Aorta (tissue), 5 donors: ENCODE measurements at regions not wholly inside any gene's neighbourhood (a gene's known extent, or its start where the extent isn't known, plus 50 kb on each side); places are given as distances from the start of the nearest gene placed in this dataset.
A peak's percentile ranks its signal among the peaks of the same experiment; 100 is the strongest.

Experiments used
- ATAC-seq: fragments of 200-7000 bp; cut with Tn5 transposase; one replicate; pipeline ENCODE4 v1.9.1; 2022; ENCODE audit warnings: moderate library complexity; ENCODE audit not compliant: low FRiP score
- DNase-seq, 2 donors: peaks; one replicate each; pipeline ENCODE4 v3.0.0-alpha.2; 2020
- H3K27ac ChIP-seq, 2 donors: one replicate each; pipeline ENCODE4 v1.5.1; 2013; ENCODE audit warnings: low read length in 2 of 2, mild to moderate bottlenecking in 2 of 2, moderate library complexity in 2 of 2, control low read depth in 1 of 2, inconsistent platforms in 1 of 2, low read depth in 1 of 2
- H3K27me3 ChIP-seq, 2 donors: one replicate each; pipeline ENCODE4 v1.6.1; 2013; ENCODE audit warnings: control low read depth in 1 of 2, low read length in 1 of 2, mild to moderate bottlenecking in 1 of 2, moderate library complexity in 1 of 2; ENCODE audit not compliant: insufficient read depth in 2 of 2, control insufficient read depth in 1 of 2
- H3K36me3 ChIP-seq, 2 donors: one replicate each; pipeline ENCODE4 v1.6.1; 2013; ENCODE audit warnings: control low read depth in 1 of 2, low read length in 1 of 2, mild to moderate bottlenecking in 1 of 2; ENCODE audit not compliant: insufficient read depth in 2 of 2, control insufficient read depth in 1 of 2
- H3K4me1 ChIP-seq, 2 donors: one replicate each; pipeline ENCODE4 v1.6.1; 2013; ENCODE audit warnings: low read length in 2 of 2, control low read depth in 1 of 2, mild to moderate bottlenecking in 1 of 2, moderate library complexity in 1 of 2; ENCODE audit not compliant: insufficient read depth in 2 of 2, control insufficient read depth in 1 of 2
- H3K4me3 ChIP-seq, 2 donors: one replicate each; pipeline ENCODE4 v1.5.1; 2013; ENCODE audit warnings: low read length in 2 of 2, control low read depth in 1 of 2, mild to moderate bottlenecking in 1 of 2
- H3K9me3 ChIP-seq: one replicate; pipeline ENCODE4 v1.6.1; 2013; ENCODE audit warnings: mild to moderate bottlenecking, low read length; ENCODE audit not compliant: control insufficient read depth
- WGBS, 2 donors: extraction: QIAGEN DNeasy Blood & Tissue Kit; methylation state at CpG; one replicate each; pipeline ENCODE4 v1.1.7; 2013; 5-methylcytosine and 5-hydroxymethylcytosine counted together
- intact Hi-C, 2 donors: fragments of 100-400 bp; cut with DNase I; formaldehyde crosslinking; loops; one replicate each; pipeline versions ENCODE4 v1.14.2 to v1.15.0; 2022
- donor health status: healthy with polysubstance abuse.
- donor health status: Bipolar disorder and iron deficiency.
- donor health status: DM: no; HTN: no; CAD: no.
- donor health status: DM: no; HTN: no; CAD: no.
- donor health status: DM: yes; HTN: yes; CAD: no.

- intact Hi-C loops, result no loop called here
These were observed 437.2 kb downstream of the PCNX1 start for GRCh38 chr14:71344506-71344905.

DNA sequence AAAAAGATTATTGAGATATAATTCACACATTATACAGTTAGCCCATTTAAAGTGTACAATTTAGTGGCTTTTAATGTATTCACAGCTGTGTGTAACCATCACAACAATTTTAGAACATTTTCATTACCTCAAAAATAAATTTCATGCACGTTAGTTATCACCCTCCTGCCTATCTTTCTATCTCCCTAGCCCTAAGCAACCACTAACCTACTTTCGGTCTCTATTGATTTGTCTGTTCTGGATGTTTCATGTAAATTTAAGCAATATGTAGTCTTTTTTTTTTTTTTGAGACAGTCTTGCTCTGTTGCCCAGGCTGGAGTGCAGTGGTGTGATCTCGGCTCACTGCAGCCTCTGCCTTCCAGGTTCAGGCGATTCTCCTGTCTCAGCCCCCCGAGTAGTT, 439.4 kb downstream of the PCNX1 start:
- no peak overlapping the region for H3K27ac ChIP-seq
- no peaks in the 10 kb centered on the region for H3K36me3 ChIP-seq
- H3K4me1 ChIP-seq, result peaks cover 2 to 7% of the 10 kb centered on the region in 2 donors
- intact Hi-C loops, result no loop called here
- no peak for DNase-seq
- H3K9me3 ChIP-seq, result no peaks in the 10 kb centered on the region
- 96 to 98% methylated on average over 5 of the region's 5 CpGs for WGBS, 2 donors
- ATAC-seq, result no peak
- H3K27me3 ChIP-seq, result no peaks in the 10 kb centered on the region
- no peak overlapping the region for H3K4me3 ChIP-seq

More at GRCh38 chr14:71344506-71344905, 437.2 kb downstream of the PCNX1 start:
- no peak for DNase-seq
- peaks cover 2 to 7% of the 10 kb centered on the region in 2 donors for H3K4me1 ChIP-seq
- peak overlapping the region in 1 of 2 donors; percentile 41 for H3K27ac ChIP-seq
- H3K9me3 ChIP-seq, result no peaks in the 10 kb centered on the region
- H3K4me3 ChIP-seq, result no peak overlapping the region
- H3K36me3 ChIP-seq, result no peaks in the 10 kb centered on the region
- no peaks in the 10 kb centered on the region for H3K27me3 ChIP-seq
- ATAC-seq, result no peak
- 57 to 66% methylated on average over 8 of the region's 8 CpGs for whole genome bisulfite sequencing, 2 donors

DNA sequence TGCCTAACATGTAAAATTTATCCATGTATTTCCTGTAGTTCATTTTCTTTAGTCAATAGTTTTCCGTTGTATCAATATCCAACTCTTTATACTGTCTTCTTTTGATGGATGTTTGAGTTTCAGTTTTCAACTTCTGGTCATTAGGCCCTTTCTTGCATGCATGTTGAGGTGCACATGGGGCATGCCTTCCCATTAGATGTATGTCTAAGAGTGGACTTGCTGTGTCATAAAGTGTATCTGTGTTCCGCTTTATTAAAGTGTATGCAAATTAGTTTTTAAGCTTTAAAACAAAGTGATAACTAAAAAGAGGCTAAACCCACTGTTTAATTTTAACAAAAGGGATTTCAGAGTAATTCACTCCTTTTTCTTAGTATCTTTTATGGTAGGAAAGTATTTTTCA, 441.1 kb downstream of the PCNX1 start:
- H3K9me3 ChIP-seq, result no peaks in the 10 kb centered on the region
- H3K27ac ChIP-seq, result no peak overlapping the region
- ATAC-seq, result no peak
- H3K36me3 ChIP-seq, result no peaks in the 10 kb centered on the region
- no peaks in the 10 kb centered on the region for H3K27me3 ChIP-seq
- no peak overlapping the region for H3K4me3 ChIP-seq
- peaks cover 2 to 7% of the 10 kb centered on the region in 2 donors for H3K4me1 ChIP-seq
- 97 to 100% methylated on average over 2 of the region's 2 CpGs for WGBS, 2 donors
- no peak for DNase-seq
- intact Hi-C loops, result no loop called here

- no peaks in the 10 kb centered on the region for H3K36me3 ChIP-seq
- intact Hi-C loops, result no loop called here
- H3K27ac ChIP-seq, result no peak overlapping the region
- DNase-seq (no peak), ATAC-seq (no peak)
- peaks cover 0 to 5% of the 10 kb centered on the region in 2 donors for H3K4me1 ChIP-seq
- H3K27me3 ChIP-seq, result no peaks in the 10 kb centered on the region
- no peak overlapping the region for H3K4me3 ChIP-seq
- 98% methylated on average over 4 of the region's 4 CpGs for WGBS, 2 donors
- no peaks in the 10 kb centered on the region for H3K9me3 ChIP-seq
These were observed 441.6 kb downstream of the PCNX1 start for GRCh38 chr14:71348817-71349216.

DNA sequence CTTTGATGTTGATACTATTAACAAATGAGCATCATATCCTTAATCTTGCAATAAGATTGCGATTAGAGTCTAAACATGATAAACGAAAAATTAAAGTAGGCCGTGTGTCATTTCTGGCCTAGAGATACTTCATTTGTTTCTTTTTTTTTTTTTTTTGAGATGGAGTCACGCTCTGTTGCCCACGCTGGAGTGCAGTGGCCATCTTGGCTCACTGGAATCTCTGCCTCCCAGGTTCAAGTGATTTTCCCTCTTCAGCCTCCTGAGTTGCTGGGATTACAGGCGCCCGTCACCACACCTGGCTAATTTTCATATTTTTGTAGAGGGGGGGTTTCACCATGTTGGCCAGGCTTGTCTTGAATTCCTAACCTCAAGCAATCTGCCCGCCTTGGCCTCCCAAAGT, 446.9 kb downstream of the PCNX1 start:
- intact Hi-C loops, result no loop called here
- ATAC-seq (no peak), DNase-seq (no peak)
- Histone ChIP-seq H3K9me3 (no peaks in the 10 kb centered on the region), H3K27ac (no peak overlapping the region), H3K4me3 (no peak overlapping the region), H3K36me3 (no peaks in the 10 kb centered on the region), H3K27me3 (no peaks in the 10 kb centered on the region), H3K4me1 (peaks cover 5 to 10% of the 10 kb centered on the region in 2 donors)
- WGBS, 2 donors, result 98 to 99% methylated on average over 8 of the region's 8 CpGs

DNA sequence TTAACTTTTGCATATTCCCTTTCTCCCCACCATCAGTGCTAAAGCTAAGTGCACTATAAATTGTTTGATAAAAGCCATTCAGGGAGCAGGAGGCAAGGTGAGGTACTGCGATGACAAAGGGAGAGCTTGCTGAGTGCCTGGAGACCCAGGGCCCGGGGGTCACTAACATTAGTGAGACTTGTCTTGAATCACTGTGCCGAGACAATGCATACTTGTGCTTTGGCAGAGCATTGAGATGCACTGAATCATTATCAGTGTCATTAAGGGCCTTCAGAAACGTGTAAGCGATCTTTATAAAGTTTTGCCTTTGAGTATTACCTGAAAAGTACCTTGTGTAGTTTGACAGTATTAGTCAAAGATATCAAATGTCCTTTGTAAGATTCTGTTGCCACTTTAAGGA, 447.5 kb downstream of the PCNX1 start:
- H3K27ac ChIP-seq, result peak overlapping the region in 1 of 2 donors; percentile 64
- no peaks in the 10 kb centered on the region for H3K36me3 ChIP-seq
- H3K4me3 ChIP-seq, result no peak overlapping the region
- whole genome bisulfite sequencing, 2 donors, result 68 to 76% methylated on average over 5 of the region's 5 CpGs
- no peaks in the 10 kb centered on the region for H3K27me3 ChIP-seq
- ATAC-seq (no peak), DNase-seq (no peak)
- H3K9me3 ChIP-seq, result no peaks in the 10 kb centered on the region
- H3K4me1 ChIP-seq, result peaks cover 5 to 10% of the 10 kb centered on the region in 2 donors
- intact Hi-C loops, result loop anchor here in 1 of 2 donors (5.0 kb wide), 1 partner anchor 32 kb away; the partner anchor contains the start of gene SIPA1L1

GRCh38 chr14:71355324-71356201, 448.3 kb downstream of the PCNX1 start:
- Histone ChIP-seq H3K27me3 (no peaks in the 10 kb centered on the region), H3K4me1 (peaks cover 5 to 10% of the 10 kb centered on the region in 2 donors), H3K9me3 (no peaks in the 10 kb centered on the region), H3K36me3 (no peaks in the 10 kb centered on the region), H3K4me3 (no peak overlapping the region), H3K27ac (peak overlapping the region in 1 of 2 donors; percentile 63)
- no peak for DNase-seq
- intact Hi-C loops, result loop anchor here in 1 of 2 donors (5.0 kb wide), 1 partner anchor 33 kb away; the partner anchor contains the start of gene SIPA1L1
- ATAC-seq, result peak; percentile 81
- WGBS, 2 donors, result 2 to 4% methylated on average over 5 of the region's 5 CpGs

DNA sequence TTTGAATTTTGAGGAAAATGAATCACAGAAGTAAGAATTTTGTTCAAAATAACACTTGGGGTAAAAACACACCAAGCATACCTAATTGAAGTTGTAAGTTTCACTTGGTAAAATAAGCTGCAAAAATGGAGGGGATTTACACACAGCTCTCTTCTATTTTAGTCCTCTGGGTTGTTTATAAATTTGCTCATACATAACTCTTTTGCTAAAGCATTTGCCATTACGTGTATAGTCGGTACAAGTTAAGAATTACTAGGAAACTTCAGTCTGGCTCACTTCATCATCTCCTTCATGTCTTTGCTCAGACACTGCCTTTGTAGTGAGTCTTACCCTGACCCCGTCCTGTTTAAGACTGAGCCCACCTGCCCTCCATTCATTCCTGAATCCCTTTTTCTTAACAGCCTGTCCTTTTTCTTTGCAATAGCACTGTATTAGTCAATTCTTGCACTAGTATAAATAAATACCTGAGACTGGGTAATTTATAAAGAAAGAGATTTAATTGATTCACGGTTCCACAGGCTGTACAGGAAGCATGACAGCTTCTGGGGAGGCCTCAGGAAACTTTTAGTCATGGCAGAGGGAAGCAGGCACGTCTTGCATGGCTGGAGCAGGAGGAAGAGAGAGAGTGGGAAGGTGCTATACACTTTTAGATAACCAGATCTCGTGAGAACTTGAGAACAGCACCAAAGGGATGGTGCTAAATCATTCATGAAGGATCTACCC, 451.1 kb downstream of the PCNX1 start:
- Histone ChIP-seq H3K4me1 (peaks cover 5 to 10% of the 10 kb centered on the region in 2 donors), H3K27me3 (no peaks in the 10 kb centered on the region), H3K36me3 (no peaks in the 10 kb centered on the region), H3K9me3 (no peaks in the 10 kb centered on the region), H3K27ac (peak overlapping the region; percentile 57 to 71), H3K4me3 (no peak overlapping the region)
- intact Hi-C loops, result loop anchor here in 1 of 2 donors (5.0 kb wide), 1 partner anchor 36 kb away; the partner anchor contains the start of gene SIPA1L1
- WGBS, 2 donors, result 41 to 43% methylated on average over 6 of the region's 6 CpGs
- ATAC-seq (no peak), DNase-seq (no peak)
